GM10266 (cell line): ENCODE measurements at regions not wholly inside any gene's neighbourhood (a gene's known extent, or its start where the extent isn't known, plus 50 kb on each side); places are given as distances from the start of the nearest gene placed in this dataset.

Source experiments
- DNase-seq: peaks from one replicate; pipeline ENCODE4 v3.0.0; 2012; ENCODE audit errors: extremely low spot score
- CTCF ChIP-seq: IDR thresholded peaks from 2 replicates; pipeline ENCODE4 v1.5.1; 2012; ENCODE audit warnings: mild to moderate bottlenecking, low read depth; ENCODE audit not compliant: control insufficient read depth, insufficient read depth; ENCODE audit errors: missing control alignments

- TF ChIP-seq CTCF = no peak
- DNase-seq = no peak
These were observed 289.0 kb downstream of the LRFN2 start for GRCh38 chr6:40298207-40298606.

GRCh38 chr6:40295251-40295950 is 291.8 kb downstream of the LRFN2 start:
- no peak for DNase-seq
- no peak for TF ChIP-seq CTCF

GRCh38 chr6:40293460-40294185 is 293.5 kb downstream of the LRFN2 start:
- DNase-seq = no peak
- no peak for TF ChIP-seq CTCF

GRCh38 chr6:40293060-40293459 is 294.1 kb downstream of the LRFN2 start:
- no peak for DNase-seq
- TF ChIP-seq CTCF = no peak

- TF ChIP-seq CTCF = no peak
- no peak for DNase-seq
These were observed 296.3 kb downstream of the LRFN2 start for GRCh38 chr6:40290816-40291215.

GRCh38 chr6:40288919-40289318 is 298.2 kb downstream of the LRFN2 start:
- DNase-seq = no peak
- no peak for TF ChIP-seq CTCF

GRCh38 chr6:40287296-40287850 is 299.8 kb downstream of the LRFN2 start:
- no peak for DNase-seq
- TF ChIP-seq CTCF = no peak
